ENCODE measurements at regions not wholly inside any gene's neighbourhood (a gene's known extent, or its start where the extent isn't known, plus 50 kb on each side); places are given as distances from the start of the nearest gene placed in this dataset.

DNA sequence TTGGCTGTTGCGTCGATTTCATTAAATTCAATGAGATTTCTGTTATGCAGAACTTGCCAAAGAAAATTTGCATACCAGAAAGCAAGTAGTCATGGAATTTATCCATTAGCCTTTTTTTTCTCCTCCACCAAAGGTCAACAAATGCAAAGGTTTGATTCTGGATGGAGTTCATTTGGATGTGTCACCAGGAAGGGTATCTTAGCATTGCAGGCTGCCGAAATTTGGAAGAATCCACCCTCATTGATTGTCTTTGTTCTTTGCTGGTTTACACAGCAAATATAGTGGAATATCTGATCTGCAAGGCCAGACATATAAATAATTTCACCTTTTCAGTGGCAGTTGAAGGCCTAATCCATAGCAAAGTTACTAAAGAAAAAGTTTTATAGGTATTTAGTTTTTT, 229.4 kb upstream of the SLC35B3 start:
- Histone ChIP-seq H3K27ac (ENCODE audit: low read depth, low read length) (no peak overlapping the region), H3K36me3 (ENCODE audit: insufficient read depth, low read length) (no peaks in the 10 kb centered on the region), H3K27me3 (ENCODE audit: insufficient read depth, low read length) (no peaks in the 10 kb centered on the region), H2AFZ (ENCODE audit: low read length, unreplicated experiment) (no peak overlapping the region), H3K4me1 (ENCODE audit: control insufficient read depth, insufficient read depth, low read length, unreplicated experiment) (no peaks in the 10 kb centered on the region), H3K4me3 (ENCODE audit: low read depth, low read length) (no peak overlapping the region), H3K79me2 (ENCODE audit: control insufficient read depth, insufficient read depth, low read length, unreplicated experiment) (no peaks in the 10 kb centered on the region)

DNA sequence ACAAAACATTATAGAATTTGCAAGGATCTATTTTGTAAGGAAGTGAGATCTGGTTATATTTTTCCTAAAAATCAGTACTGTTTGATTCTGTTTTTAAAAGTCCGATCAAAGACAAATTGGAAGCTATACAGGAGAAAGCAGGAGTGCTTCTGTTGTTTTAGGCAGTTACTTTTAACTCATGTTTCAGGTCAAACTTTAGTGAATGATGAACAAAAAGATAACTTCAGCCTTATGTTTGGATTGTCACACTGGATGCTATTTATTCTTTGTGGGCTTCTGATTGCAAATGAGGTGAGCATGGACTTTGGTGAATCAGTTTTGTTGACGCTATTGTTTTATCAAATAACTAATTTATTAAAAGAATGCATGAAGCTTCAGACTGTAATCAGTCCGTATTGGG, 228.7 kb upstream of the SLC35B3 start:
- no peak overlapping the region for H3K4me3 ChIP-seq (ENCODE audit: low read depth, low read length)
- no peaks in the 10 kb centered on the region for H3K79me2 ChIP-seq (ENCODE audit: control insufficient read depth, insufficient read depth, low read length, unreplicated experiment)
- H2AFZ ChIP-seq (ENCODE audit: low read length, unreplicated experiment): no peak overlapping the region
- H3K4me1 ChIP-seq (ENCODE audit: control insufficient read depth, insufficient read depth, low read length, unreplicated experiment): no peaks in the 10 kb centered on the region
- H3K36me3 ChIP-seq (ENCODE audit: insufficient read depth, low read length): no peaks in the 10 kb centered on the region
- no peak overlapping the region for H3K27ac ChIP-seq (ENCODE audit: low read depth, low read length)
- H3K27me3 ChIP-seq (ENCODE audit: insufficient read depth, low read length): no peaks in the 10 kb centered on the region

DNA sequence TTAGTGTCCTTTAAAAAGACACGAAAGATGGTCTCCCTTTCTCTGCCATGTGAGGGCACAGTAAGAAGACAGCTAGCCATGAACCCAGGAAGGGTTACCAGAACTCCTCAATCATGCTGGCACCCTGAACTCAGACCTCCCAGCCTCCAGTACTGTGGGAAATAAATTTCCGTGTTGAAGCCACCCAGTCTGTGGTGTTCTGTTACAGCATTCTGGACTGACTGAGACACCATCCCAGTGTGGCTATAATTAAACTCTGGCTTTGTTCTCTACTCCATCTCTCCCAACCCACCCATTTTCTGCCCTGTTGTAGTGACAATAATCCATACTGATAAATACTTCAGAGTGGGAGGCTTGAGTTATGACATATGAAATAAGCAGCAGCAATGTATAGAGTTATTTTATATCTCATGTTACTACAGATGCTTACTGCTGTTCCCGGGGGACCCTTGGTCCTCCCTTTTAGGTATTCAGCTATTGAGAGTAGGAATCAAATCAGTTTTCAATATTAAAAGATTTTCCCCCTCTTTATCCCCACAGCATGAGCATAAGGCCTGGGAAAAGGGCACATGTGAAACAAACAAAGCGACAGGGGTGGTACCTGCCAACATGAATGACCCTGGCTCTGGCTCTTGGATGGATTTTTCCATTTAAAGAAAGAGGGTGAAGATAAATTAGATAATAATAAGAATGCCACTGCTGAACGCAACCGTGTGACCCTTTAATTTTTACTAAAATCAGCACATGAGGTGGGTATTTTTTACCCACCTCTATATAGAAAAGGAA, 224.3 kb upstream of the SLC35B3 start:
- Histone ChIP-seq H3K36me3 (ENCODE audit: insufficient read depth, low read length) (no peaks in the 10 kb centered on the region), H3K4me3 (ENCODE audit: low read depth, low read length) (no peak overlapping the region), H3K27me3 (ENCODE audit: insufficient read depth, low read length) (no peaks in the 10 kb centered on the region), H3K4me1 (ENCODE audit: control insufficient read depth, insufficient read depth, low read length, unreplicated experiment) (no peaks in the 10 kb centered on the region), H2AFZ (ENCODE audit: low read length, unreplicated experiment) (no peak overlapping the region), H3K27ac (ENCODE audit: low read depth, low read length) (no peak overlapping the region), H3K79me2 (ENCODE audit: control insufficient read depth, insufficient read depth, low read length, unreplicated experiment) (no peaks in the 10 kb centered on the region)

DNA sequence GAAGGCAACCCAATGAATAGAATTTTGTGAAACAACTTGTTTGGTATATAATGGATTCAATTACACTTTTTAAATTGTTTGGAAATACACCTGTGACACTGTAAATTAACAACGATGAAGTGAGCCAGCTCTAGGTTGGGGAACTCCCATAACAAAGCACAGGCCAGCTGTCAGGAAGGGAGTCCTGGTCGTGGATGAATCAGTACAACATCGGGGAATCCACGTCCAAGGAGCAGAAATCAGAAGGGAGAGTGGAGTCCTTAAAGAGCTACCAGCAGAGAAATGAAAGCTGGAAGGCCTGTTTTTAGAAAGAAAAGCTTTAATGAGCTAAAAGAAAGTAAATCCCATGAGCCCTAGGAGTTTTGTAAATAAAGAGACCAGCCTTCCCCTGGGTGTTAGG, 223.1 kb upstream of the SLC35B3 start:
- no peak overlapping the region for H2AFZ ChIP-seq (ENCODE audit: low read length, unreplicated experiment)
- no peak overlapping the region for H3K27ac ChIP-seq (ENCODE audit: low read depth, low read length)
- H3K79me2 ChIP-seq (ENCODE audit: control insufficient read depth, insufficient read depth, low read length, unreplicated experiment): no peaks in the 10 kb centered on the region

GRCh38 chr6:8657522-8657921, 222.2 kb upstream of the SLC35B3 start:
- Histone ChIP-seq H2AFZ (ENCODE audit: low read length, unreplicated experiment) (no peak overlapping the region), H3K4me1 (ENCODE audit: control insufficient read depth, insufficient read depth, low read length, unreplicated experiment) (no peaks in the 10 kb centered on the region), H3K27ac (ENCODE audit: low read depth, low read length) (no peak overlapping the region), H3K36me3 (ENCODE audit: insufficient read depth, low read length) (no peaks in the 10 kb centered on the region), H3K27me3 (ENCODE audit: insufficient read depth, low read length) (no peaks in the 10 kb centered on the region), H3K4me3 (ENCODE audit: low read depth, low read length) (no peak overlapping the region), H3K79me2 (ENCODE audit: control insufficient read depth, insufficient read depth, low read length, unreplicated experiment) (no peaks in the 10 kb centered on the region)

More for the DNA sequence above, 223.1 kb upstream of the SLC35B3 start:
- Histone ChIP-seq H3K4me1 (ENCODE audit: control insufficient read depth, insufficient read depth, low read length, unreplicated experiment) (no peaks in the 10 kb centered on the region), H3K4me3 (ENCODE audit: low read depth, low read length) (no peak overlapping the region), H3K36me3 (ENCODE audit: insufficient read depth, low read length) (no peaks in the 10 kb centered on the region), H3K27me3 (ENCODE audit: insufficient read depth, low read length) (no peaks in the 10 kb centered on the region)

GRCh38 chr6:8655670-8656454, 220.5 kb upstream of the SLC35B3 start:
- Histone ChIP-seq H3K36me3 (ENCODE audit: insufficient read depth, low read length) (no peaks in the 10 kb centered on the region), H3K79me2 (ENCODE audit: control insufficient read depth, insufficient read depth, low read length, unreplicated experiment) (no peaks in the 10 kb centered on the region), H3K4me1 (ENCODE audit: control insufficient read depth, insufficient read depth, low read length, unreplicated experiment) (no peaks in the 10 kb centered on the region), H3K27ac (ENCODE audit: low read depth, low read length) (no peak overlapping the region), H3K4me3 (ENCODE audit: low read depth, low read length) (no peak overlapping the region), H2AFZ (ENCODE audit: low read length, unreplicated experiment) (no peak overlapping the region), H3K27me3 (ENCODE audit: insufficient read depth, low read length) (no peaks in the 10 kb centered on the region)

GRCh38 chr6:8652710-8653109, 217.4 kb upstream of the SLC35B3 start:
- Histone ChIP-seq H3K4me1 (ENCODE audit: control insufficient read depth, insufficient read depth, low read length, unreplicated experiment) (no peaks in the 10 kb centered on the region), H3K27me3 (ENCODE audit: insufficient read depth, low read length) (no peaks in the 10 kb centered on the region), H3K4me3 (ENCODE audit: low read depth, low read length) (no peak overlapping the region), H3K79me2 (ENCODE audit: control insufficient read depth, insufficient read depth, low read length, unreplicated experiment) (no peaks in the 10 kb centered on the region), H3K27ac (ENCODE audit: low read depth, low read length) (no peak overlapping the region), H2AFZ (ENCODE audit: low read length, unreplicated experiment) (no peak overlapping the region), H3K36me3 (ENCODE audit: insufficient read depth, low read length) (no peaks in the 10 kb centered on the region)

- Histone ChIP-seq H3K79me2 (ENCODE audit: control insufficient read depth, insufficient read depth, low read length, unreplicated experiment) (no peaks in the 10 kb centered on the region), H3K27ac (ENCODE audit: low read depth, low read length) (no peak overlapping the region), H3K36me3 (ENCODE audit: insufficient read depth, low read length) (no peaks in the 10 kb centered on the region), H2AFZ (ENCODE audit: low read length, unreplicated experiment) (no peak overlapping the region), H3K4me3 (ENCODE audit: low read depth, low read length) (no peak overlapping the region), H3K27me3 (ENCODE audit: insufficient read depth, low read length) (no peaks in the 10 kb centered on the region), H3K4me1 (ENCODE audit: control insufficient read depth, insufficient read depth, low read length, unreplicated experiment) (no peaks in the 10 kb centered on the region)
Measured at GRCh38 chr6:8651998-8652397, 216.7 kb upstream of the SLC35B3 start.

GRCh38 chr6:8645212-8645611, 209.9 kb upstream of the SLC35B3 start:
- Histone ChIP-seq H3K4me3 (ENCODE audit: low read depth, low read length) (no peak overlapping the region), H3K4me1 (ENCODE audit: control insufficient read depth, insufficient read depth, low read length, unreplicated experiment) (no peaks in the 10 kb centered on the region), H3K27me3 (ENCODE audit: insufficient read depth, low read length) (no peaks in the 10 kb centered on the region), H3K27ac (ENCODE audit: low read depth, low read length) (no peak overlapping the region), H2AFZ (ENCODE audit: low read length, unreplicated experiment) (no peak overlapping the region), H3K36me3 (ENCODE audit: insufficient read depth, low read length) (no peaks in the 10 kb centered on the region), H3K79me2 (ENCODE audit: control insufficient read depth, insufficient read depth, low read length, unreplicated experiment) (no peaks in the 10 kb centered on the region)

- Histone ChIP-seq H3K4me1 (ENCODE audit: control insufficient read depth, insufficient read depth, low read length, unreplicated experiment) (no peaks in the 10 kb centered on the region), H3K79me2 (ENCODE audit: control insufficient read depth, insufficient read depth, low read length, unreplicated experiment) (no peaks in the 10 kb centered on the region), H3K36me3 (ENCODE audit: insufficient read depth, low read length) (no peaks in the 10 kb centered on the region), H3K27ac (ENCODE audit: low read depth, low read length) (no peak overlapping the region), H3K27me3 (ENCODE audit: insufficient read depth, low read length) (no peaks in the 10 kb centered on the region), H3K4me3 (ENCODE audit: low read depth, low read length) (no peak overlapping the region), H2AFZ (ENCODE audit: low read length, unreplicated experiment) (no peak overlapping the region)
Measured at GRCh38 chr6:8644306-8644705, 209.0 kb upstream of the SLC35B3 start.

- Histone ChIP-seq H3K4me3 (ENCODE audit: low read depth, low read length) (no peak overlapping the region), H3K79me2 (ENCODE audit: control insufficient read depth, insufficient read depth, low read length, unreplicated experiment) (no peaks in the 10 kb centered on the region), H2AFZ (ENCODE audit: low read length, unreplicated experiment) (no peak overlapping the region), H3K27me3 (ENCODE audit: insufficient read depth, low read length) (no peaks in the 10 kb centered on the region), H3K4me1 (ENCODE audit: control insufficient read depth, insufficient read depth, low read length, unreplicated experiment) (no peaks in the 10 kb centered on the region), H3K27ac (ENCODE audit: low read depth, low read length) (no peak overlapping the region), H3K36me3 (ENCODE audit: insufficient read depth, low read length) (no peaks in the 10 kb centered on the region)
Measured at GRCh38 chr6:8642854-8643253, 207.5 kb upstream of the SLC35B3 start.

All from ACC112 (cell line).